ENCODE measurements at regions not wholly inside any gene's neighbourhood (a gene's known extent, or its start where the extent isn't known, plus 50 kb on each side); places are given as distances from the start of the nearest gene placed in this dataset.

- DNase-seq (ENCODE audit: low read depth, low spot score) = no peak
- no peak overlapping the region for H3K27ac ChIP-seq
Measured at GRCh38 chr12:14138495-14138894, 157.1 kb upstream of the GRIN2B start.

GRCh38 chr12:14148489-14149270 is 167.3 kb upstream of the GRIN2B start:
- DNase-seq (ENCODE audit: low read depth, low spot score) = no peak
- no peak overlapping the region for H3K27ac ChIP-seq

DNA sequence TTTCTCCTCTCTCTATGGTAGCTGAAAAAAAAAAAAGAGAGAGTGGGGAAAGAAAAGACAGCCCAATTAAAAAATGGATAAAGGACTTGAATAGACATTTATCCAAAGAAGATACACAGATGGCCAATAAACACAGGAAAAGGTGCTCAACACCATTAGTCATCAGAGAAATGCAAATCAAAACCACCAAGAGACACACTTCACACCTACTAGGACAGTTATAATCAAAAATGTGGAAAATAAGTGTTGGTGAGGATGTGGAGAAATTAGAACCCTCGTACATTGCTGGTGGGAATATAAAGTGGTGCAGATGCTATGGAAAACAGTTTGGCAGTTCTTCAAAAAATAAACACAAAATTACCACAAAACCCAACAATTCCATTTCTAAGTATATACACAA is 172.4 kb upstream of the GRIN2B start:
- no peak for DNase-seq (ENCODE audit: low read depth, low spot score)
- no peak overlapping the region for H3K27ac ChIP-seq

- no peak overlapping the region for H3K27ac ChIP-seq
Measured at GRCh38 chr12:14156606-14157005, 175.2 kb upstream of the GRIN2B start.

GRCh38 chr12:14157088-14157747 is 175.8 kb upstream of the GRIN2B start:
- no peak for DNase-seq (ENCODE audit: low read depth, low spot score)

More at GRCh38 chr12:14156606-14157005, 175.2 kb upstream of the GRIN2B start:
- DNase-seq (ENCODE audit: low read depth, low spot score) = no peak

DNA sequence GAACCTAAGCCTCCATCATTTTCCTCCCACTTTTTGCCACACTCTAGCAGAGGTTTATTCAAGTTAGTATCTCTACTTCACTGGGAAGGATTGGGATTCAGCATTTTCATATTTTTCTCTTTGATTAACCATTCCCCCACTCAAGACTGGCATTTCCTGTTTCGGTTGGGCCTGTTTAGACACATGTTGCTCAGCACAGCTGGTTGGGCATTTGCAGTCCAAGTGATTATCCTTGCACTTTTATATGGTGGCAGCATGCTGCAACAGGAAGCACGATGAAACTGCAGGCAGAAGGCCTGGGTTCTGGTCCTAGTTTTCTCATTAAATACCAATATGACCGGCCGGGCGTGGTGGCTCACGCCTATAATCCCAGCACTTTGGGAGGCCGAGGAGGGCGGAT is 182.9 kb upstream of the GRIN2B start:
- H3K27ac ChIP-seq = no peak overlapping the region
- no peak for DNase-seq (ENCODE audit: low read depth, low spot score)

More at GRCh38 chr12:14157088-14157747, 175.8 kb upstream of the GRIN2B start:
- H3K27ac ChIP-seq = no peak overlapping the region

GRCh38 chr12:14167005-14167628 is 185.7 kb upstream of the GRIN2B start:
- DNase-seq (ENCODE audit: low read depth, low spot score) = no peak
- no peak overlapping the region for H3K27ac ChIP-seq

DNA sequence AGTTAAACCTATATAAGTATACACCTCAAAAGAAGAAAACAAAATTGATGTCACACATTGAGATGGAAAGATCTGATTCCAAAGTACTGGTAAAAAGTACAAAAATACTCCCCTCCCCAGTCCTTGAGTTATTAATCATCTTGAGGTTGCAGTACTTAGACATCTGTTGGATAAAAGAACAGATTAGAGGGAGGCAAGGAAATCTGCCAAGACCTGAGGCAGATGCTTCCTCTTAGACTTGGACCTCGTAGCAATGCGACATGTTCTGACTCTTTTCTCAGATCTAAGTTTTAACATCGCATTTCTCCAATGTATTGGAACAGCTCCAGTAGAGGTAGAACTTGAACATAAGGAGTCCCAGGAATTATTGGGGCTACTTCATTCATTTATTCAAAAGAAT is 187.9 kb upstream of the GRIN2B start:
- no peak overlapping the region for H3K27ac ChIP-seq
- DNase-seq (ENCODE audit: low read depth, low spot score) = no peak

- no peak overlapping the region for H3K27ac ChIP-seq
- no peak for DNase-seq (ENCODE audit: low read depth, low spot score)
Measured at GRCh38 chr12:14171106-14171505, 189.7 kb upstream of the GRIN2B start.

DNA sequence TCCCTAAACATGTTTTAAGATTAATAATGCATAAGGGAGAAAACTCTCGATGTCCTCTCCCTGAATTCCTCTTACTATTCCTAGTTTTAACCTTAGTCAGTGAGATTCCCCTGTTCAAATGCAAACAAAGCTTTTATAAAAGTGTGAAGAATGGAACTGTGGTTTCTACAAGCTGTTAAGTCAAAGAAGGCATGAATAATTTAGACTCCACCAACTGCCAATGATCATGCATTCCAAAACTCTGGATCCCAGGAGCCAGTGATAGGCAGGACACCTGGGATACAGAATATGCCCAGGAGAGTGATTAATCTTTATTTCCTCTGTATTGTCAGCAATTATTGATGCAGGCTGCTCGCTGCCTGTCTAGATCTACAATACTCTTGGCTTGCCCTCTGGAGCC is 190.3 kb upstream of the ATF7IP start:
- no peak overlapping the region for H3K27ac ChIP-seq
- DNase-seq (ENCODE audit: low read depth, low spot score) = no peak

GRCh38 chr12:14185427-14186192 is 179.9 kb upstream of the ATF7IP start:
- H3K27ac ChIP-seq = no peak overlapping the region
- no peak for DNase-seq (ENCODE audit: low read depth, low spot score)

- no peak for DNase-seq (ENCODE audit: low read depth, low spot score)
- H3K27ac ChIP-seq = no peak overlapping the region
Measured at GRCh38 chr12:14186193-14186502, 179.3 kb upstream of the ATF7IP start.

GRCh38 chr12:14187002-14187401 is 178.5 kb upstream of the ATF7IP start:
- H3K27ac ChIP-seq = no peak overlapping the region
- no peak for DNase-seq (ENCODE audit: low read depth, low spot score)

DNA sequence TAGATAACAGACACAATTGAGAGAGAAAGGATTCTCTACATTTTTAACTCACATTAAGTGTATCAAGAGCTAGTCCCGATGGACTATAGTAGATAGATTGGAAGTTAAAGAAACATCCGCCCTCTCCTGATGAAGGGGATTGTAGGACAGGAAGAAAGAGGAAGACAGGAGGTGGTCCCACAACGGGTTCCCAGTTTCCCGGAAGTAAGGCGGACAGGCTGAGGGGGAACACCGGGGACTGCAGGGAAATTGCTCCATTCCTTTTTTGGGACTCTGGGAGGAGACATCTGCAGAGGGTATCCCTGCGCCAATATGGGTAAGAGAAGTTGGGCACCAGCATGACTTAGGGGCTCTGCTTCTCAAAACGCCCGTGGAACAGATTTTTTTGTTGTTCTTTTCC is 177.5 kb upstream of the ATF7IP start:
- H3K27ac ChIP-seq = no peak overlapping the region
- no peak for DNase-seq (ENCODE audit: low read depth, low spot score)

GRCh38 chr12:14188744-14189143 is 176.7 kb upstream of the ATF7IP start:
- no peak overlapping the region for H3K27ac ChIP-seq
- DNase-seq (ENCODE audit: low read depth, low spot score) = no peak

DNA sequence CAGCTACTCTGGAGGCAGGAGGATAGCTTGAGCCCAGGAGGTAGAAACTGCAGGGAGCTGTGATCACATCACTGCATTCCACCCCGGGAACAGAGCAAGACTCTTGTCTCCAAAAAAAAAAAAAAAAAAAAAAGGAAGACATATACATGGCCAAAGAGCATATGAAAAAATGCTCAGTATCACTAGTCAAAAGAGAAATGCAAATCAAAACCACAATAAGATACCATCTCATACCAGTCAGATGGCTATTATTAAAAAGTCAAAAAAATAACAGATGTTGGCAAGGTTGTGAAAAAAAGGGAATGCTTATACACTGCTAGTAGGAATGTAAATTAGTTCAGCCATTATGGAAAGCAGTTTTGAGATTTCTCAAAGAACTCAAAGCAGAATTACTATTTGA is 174.8 kb upstream of the ATF7IP start:
- no peak for DNase-seq (ENCODE audit: low read depth, low spot score)
- H3K27ac ChIP-seq = no peak overlapping the region

- no peak for DNase-seq (ENCODE audit: low read depth, low spot score)
- no peak overlapping the region for H3K27ac ChIP-seq
Measured at GRCh38 chr12:14191612-14192011, 173.9 kb upstream of the ATF7IP start.

DNA sequence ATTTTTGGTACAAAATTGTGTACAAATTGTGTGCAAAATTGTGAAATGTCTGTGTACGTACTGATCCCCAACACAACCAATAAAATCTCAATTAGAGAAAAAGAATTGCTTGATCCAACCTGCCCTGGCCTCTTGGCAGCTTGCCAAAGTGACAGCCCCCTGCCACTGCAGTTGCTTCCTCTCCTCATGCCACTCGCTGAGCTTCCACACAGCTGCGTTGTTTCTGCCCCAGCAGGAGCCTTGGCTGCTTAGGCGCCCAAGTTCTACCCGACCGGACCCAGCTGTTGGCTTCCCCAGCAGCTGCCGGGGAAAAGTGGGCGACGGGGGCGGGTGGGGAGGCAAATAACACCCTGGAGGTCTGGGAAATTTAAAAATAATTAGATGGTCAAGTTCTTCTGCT is 171.8 kb upstream of the ATF7IP start:
- no peak overlapping the region for H3K27ac ChIP-seq
- no peak for DNase-seq (ENCODE audit: low read depth, low spot score)

DNA sequence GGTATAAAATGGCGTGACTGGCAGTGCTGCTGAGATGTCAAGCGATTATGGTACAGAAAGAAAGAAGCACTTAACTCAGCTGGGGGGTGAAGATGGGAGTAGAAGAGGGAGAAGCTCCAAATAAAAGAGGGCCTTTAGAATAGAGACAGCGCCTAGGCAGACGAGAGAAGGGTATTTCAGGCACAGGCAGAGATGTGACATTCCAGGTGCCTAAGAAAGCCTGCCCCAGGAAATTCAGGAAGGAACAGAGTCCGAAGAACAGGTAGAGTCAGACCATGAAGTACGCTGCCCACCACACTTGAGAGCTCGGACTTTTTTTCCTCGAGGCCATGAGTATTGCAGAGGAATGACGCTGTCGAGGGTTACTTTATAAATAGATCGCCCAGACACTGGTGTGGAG is 170.9 kb upstream of the ATF7IP start:
- no peak for DNase-seq (ENCODE audit: low read depth, low spot score)

DNA sequence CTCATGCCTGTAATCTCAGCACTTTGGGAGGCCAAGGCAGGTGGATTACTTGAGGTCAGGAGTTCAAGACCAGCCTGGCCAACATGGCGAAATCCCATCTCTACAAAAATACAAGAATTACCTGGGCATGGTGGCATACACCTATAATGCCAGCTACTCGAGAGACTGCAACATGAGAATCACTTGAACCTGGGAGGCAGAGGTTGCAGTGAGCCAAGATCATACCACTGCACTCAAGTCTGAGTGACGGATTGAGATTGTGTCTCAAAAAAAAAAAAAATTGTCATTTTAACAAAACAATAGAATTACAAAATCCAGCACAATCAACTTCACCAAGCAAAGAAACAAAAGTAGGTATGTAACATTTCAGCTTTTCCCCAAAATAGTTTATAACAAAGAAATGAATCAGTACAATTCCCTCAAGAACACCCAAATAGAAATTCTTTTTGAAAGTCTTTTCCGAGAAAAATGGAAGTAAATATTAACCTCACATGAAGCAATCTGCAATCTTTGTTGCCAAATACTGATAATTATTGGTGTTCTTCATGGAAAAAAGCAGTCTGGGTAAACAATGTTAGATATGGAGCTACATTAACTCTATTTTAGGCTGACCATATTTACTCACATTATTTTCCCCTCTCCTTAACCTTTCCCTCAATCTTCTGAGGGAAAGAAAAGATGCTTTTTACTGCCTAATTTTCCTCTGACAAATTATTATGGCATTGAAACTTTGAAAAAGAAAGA is 165.9 kb upstream of the ATF7IP start:
- H3K27ac ChIP-seq = no peak overlapping the region

More for the DNA sequence above, 170.9 kb upstream of the ATF7IP start:
- H3K27ac ChIP-seq = no peak overlapping the region

More for the DNA sequence above, 165.9 kb upstream of the ATF7IP start:
- DNase-seq (ENCODE audit: low read depth, low spot score) = no peak
